NCI-H460 (cell line): ENCODE measurements at regions not wholly inside any gene's neighbourhood (a gene's known extent, or its start where the extent isn't known, plus 50 kb on each side); places are given as distances from the start of the nearest gene placed in this dataset.
A peak's percentile ranks its signal among the peaks of the same experiment; 100 is the strongest.
"Not testable (repeated sequence)": the region's sequence is repeated elsewhere in the genome, so short reads cannot be mapped to it uniquely, and the experiment has no call there.

Experiments
- DNase-seq: peaks from one replicate; pipeline ENCODE4 v3.0.0-alpha.2; 2016; ENCODE audit warnings: low read depth; ENCODE audit errors: extremely low read depth

GRCh38 chr12:83468988-83469908, 782.5 kb downstream of the TMTC2 start:
- DNase-seq, result no peak

GRCh38 chr12:83465632-83466031, 778.9 kb downstream of the TMTC2 start:
- no peak for DNase-seq

GRCh38 chr12:83462419-83462818, 775.7 kb downstream of the TMTC2 start:
- no peak for DNase-seq

- no peak for DNase-seq
Observed at GRCh38 chr12:83461336-83461935, 774.7 kb downstream of the TMTC2 start.

- DNase-seq, result no peak
Observed at GRCh38 chr12:83451189-83451588, 764.5 kb downstream of the TMTC2 start.

DNA sequence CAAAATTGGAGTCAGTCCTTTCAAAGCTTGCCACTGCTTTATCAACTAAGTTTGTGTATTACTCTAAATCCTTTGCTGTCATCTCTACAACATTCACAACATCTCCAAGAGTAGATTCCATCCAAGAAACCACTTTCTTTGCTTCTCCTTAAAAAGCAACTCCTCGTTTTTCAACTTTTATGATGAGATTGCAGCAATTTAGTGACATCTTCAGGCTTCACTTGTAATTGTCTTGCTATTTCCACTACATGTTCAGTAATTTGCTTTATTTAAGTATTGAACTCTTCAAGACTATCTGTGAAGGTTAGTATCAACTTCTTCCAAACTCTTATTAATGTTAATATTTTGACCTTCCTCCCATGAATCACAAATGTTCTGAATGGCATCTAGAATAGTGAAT, 747.9 kb downstream of the TMTC2 start:
- DNase-seq, result no peak

GRCh38 chr12:83432176-83432719, 745.5 kb downstream of the TMTC2 start:
- DNase-seq, result no peak

DNA sequence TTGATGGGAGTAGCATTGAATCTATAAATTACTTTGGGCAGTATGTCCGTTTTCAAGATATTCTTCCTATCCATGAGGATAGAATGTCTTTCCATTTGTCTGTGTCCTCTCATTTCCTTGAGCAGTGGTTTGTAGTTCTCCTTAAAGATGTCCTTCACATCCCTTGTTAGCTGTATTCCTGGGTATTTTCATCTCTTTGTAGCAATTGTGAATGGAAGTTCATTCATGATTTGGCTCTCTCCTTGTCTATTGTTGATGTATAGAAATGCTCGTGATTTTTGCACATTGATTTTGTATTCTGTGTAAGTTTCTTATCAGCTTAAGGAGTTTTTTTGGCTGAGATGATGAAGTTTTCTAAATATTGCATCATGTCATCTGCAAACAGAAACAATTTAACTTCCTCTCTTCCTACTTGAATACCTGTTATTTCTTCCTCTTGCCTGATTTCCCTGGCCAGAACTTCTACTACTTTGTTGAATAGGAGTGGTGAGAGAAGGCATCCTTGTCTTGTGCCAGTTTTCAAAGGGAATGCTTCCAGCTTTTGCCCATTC, 741.0 kb downstream of the TMTC2 start:
- DNase-seq, result not testable (repeated sequence)

- DNase-seq, result no peak
Observed at GRCh38 chr12:83414981-83415380, 728.3 kb downstream of the TMTC2 start.

GRCh38 chr12:83408851-83409250, 722.1 kb downstream of the TMTC2 start:
- DNase-seq, result no peak

DNA sequence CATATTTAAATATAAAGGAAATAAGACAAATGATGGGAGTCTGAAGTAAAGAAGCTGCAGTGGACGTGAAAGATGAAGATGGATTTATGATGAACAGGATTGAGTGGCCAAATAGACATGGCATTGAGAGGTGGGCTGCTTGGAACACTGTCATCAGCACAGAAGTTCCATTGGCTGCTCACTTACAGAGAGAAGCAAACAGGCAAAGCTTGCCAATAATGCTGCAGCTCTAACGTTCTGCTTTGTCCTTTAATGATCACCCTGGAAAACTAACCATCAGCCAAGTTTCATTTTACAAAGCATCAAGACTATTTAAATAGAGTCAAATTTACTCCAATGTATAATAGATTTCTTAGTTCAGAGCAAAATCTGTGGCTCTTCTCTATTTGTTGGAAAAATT, 721.4 kb downstream of the TMTC2 start:
- DNase-seq, result no peak

DNA sequence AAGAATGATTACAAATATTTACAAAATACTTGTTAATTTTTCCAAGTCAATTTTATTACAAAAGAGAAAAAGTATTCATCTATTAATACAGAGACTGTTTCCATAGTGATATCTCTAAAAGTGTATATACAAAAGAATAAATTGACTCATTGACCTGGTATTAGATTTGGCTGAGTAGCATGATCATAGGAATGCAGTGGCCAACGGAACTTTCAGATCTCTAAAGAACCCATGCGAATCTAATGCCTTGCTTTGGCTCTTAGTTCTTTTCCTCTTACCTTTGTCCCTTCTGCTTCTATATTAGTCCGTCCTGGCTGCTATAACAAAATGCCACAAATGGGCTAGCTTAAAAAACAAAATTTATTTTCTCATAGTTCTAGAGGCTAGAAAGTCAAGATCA, 717.8 kb downstream of the TMTC2 start:
- DNase-seq, result no peak

- no peak for DNase-seq
Observed at GRCh38 chr12:83390186-83390585, 703.5 kb downstream of the TMTC2 start.

DNA sequence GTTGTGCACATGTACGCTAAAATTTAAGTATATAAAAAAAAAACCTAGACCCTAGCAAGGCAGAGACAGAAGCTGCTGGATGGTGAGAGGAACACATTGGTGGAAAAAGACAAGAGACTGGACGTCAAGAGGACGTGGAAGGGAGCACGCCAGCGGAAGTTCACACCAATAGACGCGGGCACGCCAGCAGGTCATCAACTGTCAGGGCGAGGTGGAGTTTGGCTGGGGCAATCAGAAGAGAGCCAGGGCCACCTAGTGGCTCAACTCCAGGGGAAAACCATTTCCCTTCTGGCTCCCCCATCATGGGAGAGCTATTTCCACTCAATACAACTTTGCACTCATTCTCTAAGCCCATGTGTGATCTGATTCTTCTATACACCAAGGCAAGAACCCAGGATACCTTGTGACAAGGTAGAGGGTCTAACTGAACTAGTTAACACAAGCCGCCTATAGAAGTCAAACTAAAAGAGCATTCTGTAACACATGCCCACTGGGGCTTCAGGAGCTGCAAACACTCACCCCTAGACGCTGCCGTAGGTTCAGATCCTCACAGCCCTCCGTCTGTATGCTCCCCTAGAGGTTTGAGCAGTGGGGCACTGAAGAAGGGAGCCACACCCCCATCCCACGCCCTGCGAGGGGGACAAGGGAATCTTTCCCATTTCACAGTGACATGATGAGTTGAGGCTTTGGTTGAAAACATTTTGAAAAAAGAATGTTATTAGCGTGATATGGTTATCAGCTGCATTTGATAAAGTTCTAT, 702.7 kb downstream of the TMTC2 start:
- peak; percentile 33 for DNase-seq

GRCh38 chr12:83388551-83388950, 701.8 kb downstream of the TMTC2 start:
- DNase-seq, result no peak

DNA sequence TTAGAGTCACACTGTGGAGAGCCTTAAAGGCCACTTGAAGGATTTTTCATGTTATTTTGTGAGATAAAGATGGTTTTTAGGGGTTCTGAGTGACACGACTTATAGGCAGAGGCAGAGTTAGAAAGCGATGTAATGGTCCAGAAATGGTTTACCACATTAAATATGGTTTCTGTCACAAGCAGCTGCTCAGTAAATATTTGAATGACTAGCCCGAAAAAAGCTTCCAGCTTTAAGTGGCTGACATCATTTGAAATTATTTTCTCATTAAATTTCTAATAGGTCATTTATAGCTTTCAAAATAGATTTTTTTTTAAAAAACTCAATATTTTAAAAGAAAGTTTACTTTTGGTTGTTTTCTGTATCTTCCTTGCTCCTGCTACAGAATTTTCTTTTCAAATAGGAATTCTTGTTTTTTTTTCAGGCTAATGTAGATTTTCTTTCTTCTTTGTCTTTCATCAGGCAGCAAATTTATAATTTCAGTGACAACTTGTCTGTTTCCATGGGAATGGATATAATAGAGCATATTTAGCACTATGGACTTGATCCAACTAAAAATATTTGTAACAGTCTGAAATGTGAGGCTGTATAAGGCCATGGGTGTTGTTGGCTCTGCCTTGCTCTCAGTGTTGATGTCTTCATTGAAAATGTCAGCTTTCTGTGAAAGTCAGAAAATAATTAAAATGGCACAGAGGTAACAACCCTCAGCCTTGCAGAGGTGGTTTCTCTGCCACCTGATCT, 700.0 kb downstream of the TMTC2 start:
- DNase-seq, result no peak

DNA sequence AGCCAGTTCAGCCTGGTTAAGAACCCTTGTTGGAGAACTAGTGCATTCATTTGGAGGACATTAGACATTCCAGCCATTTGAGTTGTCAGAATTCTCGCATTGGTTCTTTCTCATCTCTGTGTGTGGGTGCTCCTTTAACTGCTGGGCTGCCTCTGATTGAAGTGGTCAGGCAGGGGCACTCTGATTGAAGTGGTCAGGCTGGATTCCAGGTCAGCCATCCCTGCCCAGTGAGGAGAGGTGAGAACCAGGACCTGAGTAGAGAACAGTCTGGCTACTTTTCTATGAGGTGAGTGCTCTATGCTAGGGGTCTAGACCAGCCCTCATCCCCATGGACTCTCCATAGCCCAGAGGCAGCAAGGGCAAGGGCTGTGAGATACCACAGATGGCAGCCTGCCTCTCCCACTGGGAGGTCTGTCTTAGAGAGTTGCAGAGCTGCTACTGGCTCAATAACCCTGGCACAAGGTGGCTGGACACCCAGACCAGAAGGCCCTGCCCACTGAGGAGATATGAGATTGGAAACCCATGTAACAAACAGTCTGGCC, 691.6 kb downstream of the TMTC2 start:
- no peak for DNase-seq

DNA sequence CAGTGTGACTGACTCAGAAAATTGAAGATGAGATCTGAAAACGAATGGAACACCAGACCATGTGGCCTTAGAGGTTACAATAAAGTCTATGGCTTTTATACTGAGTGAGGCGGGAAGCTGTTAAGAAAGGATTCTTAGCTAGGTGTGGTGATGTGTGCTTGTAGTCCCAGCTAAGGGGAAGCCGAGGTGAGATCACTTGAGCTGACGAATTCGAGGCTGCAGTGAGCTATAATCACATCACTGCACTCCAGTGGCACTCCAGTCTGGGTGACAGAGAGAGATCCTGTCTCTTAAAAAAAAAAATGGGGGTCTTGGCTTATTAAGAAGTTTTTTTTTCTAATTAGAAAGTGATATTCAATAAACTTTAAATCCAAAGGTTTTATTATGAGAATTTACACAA, 678.6 kb downstream of the TMTC2 start:
- DNase-seq, result no peak

GRCh38 chr12:83361475-83361874, 674.8 kb downstream of the TMTC2 start:
- DNase-seq, result no peak

DNA sequence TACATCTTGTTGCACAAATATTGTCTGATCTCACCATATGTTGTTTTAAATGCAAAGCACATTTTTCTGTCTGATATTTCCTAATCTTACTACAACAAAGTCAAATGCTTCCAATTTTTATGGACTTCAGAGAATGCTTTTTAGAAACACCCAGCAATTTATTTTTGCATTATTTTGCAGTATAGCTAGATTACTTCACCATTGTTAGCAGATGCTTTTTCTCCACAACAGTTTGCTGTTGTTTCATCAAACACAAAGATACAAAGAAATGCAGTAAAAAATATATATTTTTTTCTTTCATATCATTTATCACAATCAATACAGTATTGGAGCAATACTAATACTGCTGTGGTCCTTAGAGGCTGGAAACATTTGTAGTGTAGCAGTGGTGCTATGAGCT, 674.4 kb downstream of the TMTC2 start:
- DNase-seq, result no peak
